H9 (cell line): ENCODE measurements at regions not wholly inside any gene's neighbourhood (a gene's known extent, or its start where the extent isn't known, plus 50 kb on each side); places are given as distances from the start of the nearest gene placed in this dataset.
A peak's percentile ranks its signal among the peaks of the same experiment; 100 is the strongest.

Experiments used
- DNase-seq: peaks from one replicate; pipeline ENCODE4 v3.0.0-alpha.2; 2017
- H2AFZ ChIP-seq: one replicate; pipeline ENCODE4 v1.6.1; 2013; ENCODE audit warnings: mild to moderate bottlenecking, low read length, control low read depth, moderate library complexity
- H2AK5ac ChIP-seq: 2 replicates; pipeline ENCODE4 v1.6.1; 2013; ENCODE audit warnings: low read length, control low read depth, mixed read lengths; ENCODE audit not compliant: insufficient read length
- H2BK120ac ChIP-seq: one replicate; pipeline ENCODE4 v1.6.1; 2013; ENCODE audit warnings: low read depth, mild to moderate bottlenecking, low read length, control low read depth, inconsistent platforms; ENCODE audit not compliant: poor library complexity, severe bottlenecking
- H2BK12ac ChIP-seq: 2 replicates; pipeline ENCODE4 v1.6.1; 2013; ENCODE audit warnings: low read length, control low read depth, mixed read lengths, low read depth; ENCODE audit not compliant: insufficient read length
- H2BK15ac ChIP-seq: 2 replicates; pipeline ENCODE4 v1.6.1; 2013; ENCODE audit warnings: low read depth, low read length, control low read depth
- H2BK20ac ChIP-seq: one replicate; pipeline ENCODE4 v1.6.1; 2013; ENCODE audit warnings: low read depth, mild to moderate bottlenecking, low read length, control low read depth, inconsistent platforms; ENCODE audit not compliant: poor library complexity, severe bottlenecking
- H2BK5ac ChIP-seq: 2 replicates; pipeline ENCODE4 v1.6.1; 2013; ENCODE audit warnings: low read length, control low read depth, mixed read lengths; ENCODE audit not compliant: insufficient read length
- H3K14ac ChIP-seq: 2 replicates; pipeline ENCODE4 v1.6.1; 2013; ENCODE audit warnings: low read length, control low read depth; ENCODE audit not compliant: insufficient read depth
- H3K18ac ChIP-seq: 2 replicates; pipeline ENCODE4 v1.6.1; 2013; ENCODE audit warnings: low read depth, mild to moderate bottlenecking, mixed read lengths, low read length, control low read depth; ENCODE audit not compliant: insufficient read length
- H3K23ac ChIP-seq: 2 replicates; pipeline ENCODE4 v1.6.1; 2013; ENCODE audit warnings: low read length, control low read depth, mixed read lengths, low read depth; ENCODE audit not compliant: insufficient read length
- H3K23me2 ChIP-seq: 2 replicates; pipeline ENCODE4 v1.6.1; 2013; ENCODE audit warnings: low read depth, mild to moderate bottlenecking, mixed read lengths, low read length, control low read depth; ENCODE audit not compliant: insufficient read length, poor library complexity, severe bottlenecking
- H3K27ac ChIP-seq: 2 replicates; pipeline ENCODE4 v1.5.1; 2013; ENCODE audit warnings: low read length, control low read depth, mixed read lengths, low read depth; ENCODE audit not compliant: insufficient read length
- H3K27me3 ChIP-seq: 2 replicates; pipeline ENCODE4 v1.6.1; 2013; ENCODE audit warnings: low read length, control low read depth, inconsistent platforms; ENCODE audit not compliant: insufficient read depth
- H3K4ac ChIP-seq: 2 replicates; pipeline ENCODE4 v1.6.1; 2013; ENCODE audit warnings: low read depth, mild to moderate bottlenecking, control low read depth, inconsistent platforms, low read length, moderate library complexity
- H3K4me1 ChIP-seq: 2 replicates; pipeline ENCODE4 v1.6.1; 2013; ENCODE audit warnings: low read length, control low read depth, inconsistent platforms; ENCODE audit not compliant: insufficient read depth
- H3K4me2 ChIP-seq: 2 replicates; pipeline ENCODE4 v1.6.1; 2013; ENCODE audit warnings: low read length, control low read depth, mixed read lengths; ENCODE audit not compliant: insufficient read length, insufficient read depth
- H3K56ac ChIP-seq: 2 replicates; pipeline ENCODE4 v1.6.1; 2013; ENCODE audit warnings: low read depth, mild to moderate bottlenecking, mixed read lengths, low read length, control low read depth; ENCODE audit not compliant: insufficient read length
- H3K79me1 ChIP-seq: 2 replicates; pipeline ENCODE4 v1.6.1; 2013; ENCODE audit warnings: low read depth, mild to moderate bottlenecking, moderate library complexity, low read length, control low read depth, inconsistent platforms; ENCODE audit not compliant: insufficient read depth, poor library complexity, severe bottlenecking
- H3K79me2 ChIP-seq: 2 replicates; pipeline ENCODE4 v1.6.1; 2013; ENCODE audit warnings: low read length, control low read depth, inconsistent platforms; ENCODE audit not compliant: insufficient read depth
- H3K9ac ChIP-seq: 2 replicates; pipeline ENCODE4 v1.6.1; 2013; ENCODE audit warnings: low read length, control low read depth, mixed read lengths; ENCODE audit not compliant: insufficient read length; ENCODE audit errors: extremely low read depth
- H3K9me3 ChIP-seq: one replicate; pipeline ENCODE4 v1.6.1; 2013; ENCODE audit warnings: low read depth, low read length, inconsistent platforms; ENCODE audit not compliant: control insufficient read depth
- H3T11ph ChIP-seq: one replicate; pipeline ENCODE4 v1.6.1; 2013; ENCODE audit warnings: mild to moderate bottlenecking, low read length, control low read depth, inconsistent platforms
- H4K20me1 ChIP-seq: one replicate; pipeline ENCODE4 v1.6.1; 2013; ENCODE audit not compliant: control insufficient read depth, insufficient read length, insufficient read depth
- H4K5ac ChIP-seq: 2 replicates; pipeline ENCODE4 v1.6.1; 2013; ENCODE audit warnings: low read depth, mild to moderate bottlenecking, mixed read lengths, low read length, control low read depth; ENCODE audit not compliant: insufficient read length
- H4K8ac ChIP-seq: replicated peaks from 2 replicates; pipeline ENCODE4 v1.6.1; 2013; ENCODE audit warnings: low read length, control low read depth, mixed read lengths, low read depth; ENCODE audit not compliant: insufficient read length
- H4K91ac ChIP-seq: 2 replicates; pipeline ENCODE4 v1.6.1; 2013; ENCODE audit warnings: low read depth, mild to moderate bottlenecking, moderate library complexity, mixed read lengths, low read length, control low read depth; ENCODE audit not compliant: insufficient read length
- H3K27ac Mint-ChIP-seq, 3 experiments: 2 replicates in 2 of 3; 3 replicates in 1 of 3; pipeline ENCODE4 v1.8.0; 2020 to 2021; ENCODE audit warnings: mixed read lengths in 3 of 3, mild to moderate bottlenecking in 1 of 3, moderate library complexity in 1 of 3
- H3K27me3 Mint-ChIP-seq: 2 replicates; pipeline ENCODE4 v1.8.0; 2021; ENCODE audit warnings: low read depth, mild to moderate bottlenecking, moderate library complexity, mixed read lengths
- H3K36me3 Mint-ChIP-seq, 3 experiments: 2 replicates in 2 of 3; 3 replicates in 1 of 3; pipeline ENCODE4 v1.8.0; 2020 to 2021; ENCODE audit warnings: low read depth in 3 of 3, mixed read lengths in 3 of 3; ENCODE audit not compliant: insufficient read depth in 1 of 3
- H3K4me1 Mint-ChIP-seq, 2 experiments: 2 replicates each; pipeline ENCODE4 v1.8.0; 2020; ENCODE audit warnings: mixed read lengths in 2 of 2
- H3K4me3 Mint-ChIP-seq, 2 experiments: 2 replicates in 1 of 2; 3 replicates in 1 of 2; pipeline ENCODE4 v1.8.0; 2020 to 2021; ENCODE audit warnings: mild to moderate bottlenecking in 2 of 2, mixed read lengths in 2 of 2, moderate library complexity in 1 of 2
- H3K9me3 Mint-ChIP-seq, 2 experiments: 2 replicates in 1 of 2; 3 replicates in 1 of 2; pipeline ENCODE4 v1.8.0; 2020; ENCODE audit warnings: mild to moderate bottlenecking in 2 of 2, mixed read lengths in 2 of 2, moderate library complexity in 1 of 2
- CTCF ChIP-seq: fragments of 200-600 bp; sonication (generic); conservative IDR thresholded peaks from 3 replicates; pipeline ENCODE4 v1.8.0; 2021; ENCODE audit warnings: antibody characterized with exemption, mild to moderate bottlenecking
- WGBS: extraction: QIAGEN DNeasy Blood & Tissue Kit; methylation state at CpG from one replicate; pipeline ENCODE4 v1.1.7; 2013; ENCODE audit warnings: missing lambda C conversion rate, low lambda C conversion rate, mixed read lengths; ENCODE audit not compliant: insufficient read length; ENCODE audit errors: extremely low coverage; 5-methylcytosine and 5-hydroxymethylcytosine counted together

GRCh38 chr3:10702961-10703740, 112.9 kb upstream of the SLC6A11 start:
- no CpG with 5 or more reads among the region's 14 CpGs for WGBS
- H3K9ac ChIP-seq = no peak overlapping the region
- peak overlapping the region; percentile 52 for H3K4me2 ChIP-seq
- Mint-ChIP-seq H3K27ac (no peak overlapping the region), H3K27me3 (peaks cover 76% of the 10 kb centered on the region), H3K9me3 (no peaks in the 10 kb centered on the region; a peak in 2 of 5 replicates), H3K4me1 (peaks cover 25 to 29% of the 10 kb centered on the region in 2 experiments), H3K4me3 (peak overlapping the region; percentile 57 to 71), H3K36me3 (no peaks in the 10 kb centered on the region)
- no peak overlapping the region for H4K8ac ChIP-seq
- H2BK20ac ChIP-seq = no peak overlapping the region
- H2BK120ac ChIP-seq = no peak overlapping the region
- peaks cover 11% of the 10 kb centered on the region; the same call in 1 of the 2 replicates for H3K27me3 ChIP-seq
- TF ChIP-seq CTCF = no peak
- H4K20me1 ChIP-seq = no peaks in the 10 kb centered on the region
- H3K79me1 ChIP-seq = no peaks in the 10 kb centered on the region
- no peak overlapping the region for H3K27ac ChIP-seq
- no peak overlapping the region for H2BK12ac ChIP-seq
- no peak overlapping the region for H3T11ph ChIP-seq
- peak; percentile 91 for DNase-seq
- H4K5ac ChIP-seq = no peak overlapping the region
- peaks cover 4% of the 10 kb centered on the region for H3K23me2 ChIP-seq
- H3K4me1 ChIP-seq = peaks cover 3% of the 10 kb centered on the region; the same call in 1 of the 2 replicates
- no peak overlapping the region for H2BK5ac ChIP-seq
- no peak overlapping the region for H3K23ac ChIP-seq
- no peak overlapping the region for H2BK15ac ChIP-seq
- H3K79me2 ChIP-seq = no peaks in the 10 kb centered on the region
- no peak overlapping the region for H3K14ac ChIP-seq
- H4K91ac ChIP-seq = no peak overlapping the region
- no peak overlapping the region for H3K56ac ChIP-seq
- H2AFZ ChIP-seq = peak overlapping the region; percentile 85
- H3K18ac ChIP-seq = no peak overlapping the region
- no peaks in the 10 kb centered on the region for H3K9me3 ChIP-seq
- H3K4ac ChIP-seq = no peak overlapping the region
- no peak overlapping the region for H2AK5ac ChIP-seq
